K562 (cell line): ENCODE measurements at regions not wholly inside any gene's neighbourhood (a gene's known extent, or its start where the extent isn't known, plus 50 kb on each side); places are given as distances from the start of the nearest gene placed in this dataset.

Experiments
- ATAC-seq: fragments of 200-7000 bp; cut with Tn5 transposase; 3 replicates; pipeline ENCODE4 v1.9.1; 2020; ENCODE audit warnings: moderate library complexity
- BruUV-seq: library from RNA; stranded (reverse); fragments of 400-500 nt; replicated peaks from 2 replicates; lab custom pipeline; 2021; lab: Mats Ljungman, UMichigan
- CTCF ChIA-PET: fragments of 300-600 bp; formaldehyde crosslinking; extraction: SDS; loops from one replicate; lab custom pipeline; 2021; ENCODE audit warnings: low intra/inter-chr PET ratio; lab: Yijun Ruan, JAX
- POLR2A ChIA-PET: fragments of 300-600, 350-650 bp; sonication (Branson Sonifier 250); formaldehyde crosslinking; extraction: SDS; loops from one replicate; lab custom pipeline; 2021; ENCODE audit warnings: antibody characterized with exemption, inconsistent platforms; lab: Yijun Ruan, JAX
- DNase-seq, 4 experiments: peaks; one replicate each; pipeline versions ENCODE4 v3.0.0 to v3.0.0-alpha.2; 2011 to 2018; ENCODE audit warnings: low spot score in 3 of 4, mixed read lengths in 3 of 4; ENCODE audit errors: extremely low read depth in 1 of 4
- FAIRE-seq: peaks from 2 replicates; lab custom pipeline; 2011; peaks lifted over from hg19 to GRCh38; lab: Jason Lieb, UNC
- H2AFZ ChIP-seq: 2 replicates; pipeline ENCODE4 v1.6.0; 2011; ENCODE audit warnings: low read depth, low read length, control low read depth, inconsistent platforms
- H3K27ac ChIP-seq: fragments of 200-600 bp; 3 replicates; pipeline ENCODE4 v1.8.0; 2011; ENCODE audit warnings: low read depth, mild to moderate bottlenecking, control low read depth, inconsistent platforms, low read length, moderate library complexity, mixed read lengths; ENCODE audit errors: extremely low read depth
- H3K27me3 ChIP-seq, 2 experiments: fragments of 300-600 bp in 1 of 2; 2 replicates in 1 of 2; 3 replicates in 1 of 2; pipeline versions ENCODE4 v1.6.0 to v1.8.0; 2011; ENCODE audit warnings: inconsistent platforms in 2 of 2, low read length in 2 of 2, mild to moderate bottlenecking in 1 of 2, mixed read lengths in 1 of 2, moderate library complexity in 1 of 2; ENCODE audit not compliant: control insufficient read depth in 2 of 2, insufficient read depth in 2 of 2
- H3K36me3 ChIP-seq: fragments of 300-600 bp; 3 replicates; pipeline ENCODE4 v1.8.0; 2011; ENCODE audit warnings: mild to moderate bottlenecking, low read length, inconsistent platforms; ENCODE audit not compliant: control insufficient read depth, insufficient read depth
- H3K4me1 ChIP-seq, 2 experiments: fragments of 200-600 bp in 1 of 2; replicated peaks in 1 of 2; 2 replicates in 1 of 2; 3 replicates in 1 of 2; pipeline versions ENCODE4 v1.5.1 to v1.8.0; 2011; ENCODE audit warnings: inconsistent platforms in 2 of 2, low read length in 2 of 2, mild to moderate bottlenecking in 1 of 2, mixed read lengths in 1 of 2, moderate library complexity in 1 of 2; ENCODE audit not compliant: control insufficient read depth in 2 of 2, insufficient read depth in 2 of 2
- H3K4me2 ChIP-seq: 2 replicates; pipeline ENCODE4 v1.6.1; 2011; ENCODE audit warnings: low read length, control low read depth, inconsistent platforms, mixed read lengths; ENCODE audit not compliant: insufficient read depth
- H3K4me3 ChIP-seq: fragments of 200-600 bp; sonication (generic), shearing (Covaris generic); 2 replicates; pipeline ENCODE4 v1.5.1; 2016; ENCODE audit warnings: control low read depth, inconsistent platforms
- H3K79me2 ChIP-seq: fragments of 200-600 bp; 3 replicates; pipeline ENCODE4 v1.8.0; 2011; ENCODE audit warnings: low read length, inconsistent platforms; ENCODE audit not compliant: control insufficient read depth, insufficient read depth
- H3K9ac ChIP-seq, 2 experiments: 2 replicates each; pipeline versions ENCODE4 v1.6.0 to v1.6.1; 2011; ENCODE audit warnings: low read depth in 2 of 2, low read length in 2 of 2, control low read depth in 1 of 2, inconsistent platforms in 1 of 2, mild to moderate bottlenecking in 1 of 2, mixed read lengths in 1 of 2; ENCODE audit not compliant: insufficient read depth in 1 of 2
- H3K9me1 ChIP-seq: one replicate; pipeline ENCODE4 v1.6.0; 2011; ENCODE audit warnings: inconsistent platforms, mild to moderate bottlenecking, low read length, moderate library complexity; ENCODE audit not compliant: control insufficient read depth, insufficient read depth
- H3K9me3 ChIP-seq: replicated peaks from 2 replicates; pipeline ENCODE4 v1.5.1; 2011; ENCODE audit warnings: low read depth, low read length, inconsistent platforms; ENCODE audit not compliant: control insufficient read depth, insufficient read depth
- H4K20me1 ChIP-seq: replicated peaks from 2 replicates; pipeline ENCODE4 v1.6.1; 2011; ENCODE audit warnings: low read length, inconsistent platforms, mixed read lengths; ENCODE audit not compliant: control insufficient read depth, insufficient read depth
- CREB5 ChIP-seq: fragments of 250-450 bp; sonication (Bioruptor Pico); IDR thresholded peaks from 2 replicates; pipeline ENCODE4 v1.5.0; 2020; ENCODE audit warnings: mild to moderate bottlenecking
- CTCF ChIP-seq, 3 experiments: IDR thresholded peaks in 2 of 3; conservative IDR thresholded peaks in 1 of 3; 2 replicates each; pipeline ENCODE4 v1.5.1; 2011 to 2012; ENCODE audit warnings: low read length in 3 of 3, mild to moderate bottlenecking in 3 of 3, control low read depth in 2 of 3, improper control_type of control experiment in 1 of 3, inconsistent platforms in 1 of 3, low read depth in 1 of 3, mixed read lengths in 1 of 3, moderate library complexity in 1 of 3; ENCODE audit not compliant: insufficient read depth in 2 of 3
- FOXA1 ChIP-seq: fragments of 450-650 bp; IDR thresholded peaks from 2 replicates; pipeline ENCODE4 v1.6.1; 2016; ENCODE audit warnings: mild to moderate bottlenecking, borderline replicate concordance
- SETDB1 ChIP-seq: IDR thresholded peaks from one replicate; pipeline ENCODE4 v1.6.1; 2012; ENCODE audit warnings: low read length, control low read depth, inconsistent platforms
- ZNF644 ChIP-seq: fragments of 200-800 bp; sonication (Bioruptor generic); IDR thresholded peaks from 2 replicates; pipeline ENCODE4 v1.6.1; 2016; ENCODE audit warnings: low read depth, missing genetic modification characterization, missing compliant biosample characterization
- WGBS: fragments of 100-300 bp; shearing (Covaris generic); methylation state at CpG from one replicate; pipeline ENCODE4 v1.1.6; 2016; ENCODE audit warnings: low coverage, mixed read lengths; ENCODE audit not compliant: insufficient coverage; ENCODE audit errors: missing lambda C conversion rate; 5-methylcytosine and 5-hydroxymethylcytosine counted together
- in situ Hi-C: fragments of 300-500 bp; cut with MboI; formaldehyde crosslinking; loops from 4 replicates; pipeline ENCODE4 v1.15.0; 2018; ENCODE audit warnings: inconsistent platforms, mixed read lengths
- intact Hi-C: fragments of 100-400 bp; cut with micrococcal nuclease; formaldehyde crosslinking; loops from 2 replicates; pipeline ENCODE4 v1.14.2; 2022

- DNase-seq (peak in 1 of 4 experiments; percentile 4), FAIRE-seq (no peak), ATAC-seq (no peak)
- in situ Hi-C loops (no loop called here), intact Hi-C loops (no loop called here)
- ChIA-PET POLR2A (no interaction called here), CTCF (interaction anchor here (1.5 kb wide), 1 partner anchor 340 kb away, joined by 6 read pairs; no protein-coding TSS in a partner anchor)
- no peak overlapping the region for H3K4me3 ChIP-seq
- H3K79me2 ChIP-seq = no peaks in the 10 kb centered on the region
- H3K27ac ChIP-seq = no peak overlapping the region
- no peaks in the 10 kb centered on the region for H3K9me1 ChIP-seq
- H3K9me3 ChIP-seq = no peaks in the 10 kb centered on the region
- no TSS peak for BruUV-seq
- H2AFZ ChIP-seq = no peak overlapping the region
- H3K4me2 ChIP-seq = no peak overlapping the region
- H3K9ac ChIP-seq = no peak overlapping the region
- H4K20me1 ChIP-seq = no peaks in the 10 kb centered on the region
- WGBS = 0% methylated on average over 4 of the region's 4 CpGs
- no peaks in the 10 kb centered on the region for H3K36me3 ChIP-seq
- no peaks in the 10 kb centered on the region for H3K4me1 ChIP-seq
- TF ChIP-seq FOXA1 (no peak), CTCF (IDR thresholded peaks at IDR 0.05 in 2 of 3, conservative IDR thresholded peaks at IDR 0.05 in 1 of 3; ENCODE audit: insufficient read depth in 2 of 3, low read depth in 1 of 3, low read length in 3 of 3) (peak in 2 of 3 experiments; percentile 13 to 19; a peak in 1 of 6 replicates), ZNF644 (tag) (no peak), SETDB1 (no peak), CREB5 (no peak)
- H3K27me3 ChIP-seq = no peaks in the 10 kb centered on the region
Observed at GRCh38 chr3:73848173-73848906, 223.6 kb upstream of the PDZRN3 start.
